SK-N-SH (cell line): ENCODE measurements at regions not wholly inside any gene's neighbourhood (a gene's known extent, or its start where the extent isn't known, plus 50 kb on each side); places are given as distances from the start of the nearest gene placed in this dataset.

Experiments
- CTCF ChIA-PET: fragments of 300-600, 350-600 bp; formaldehyde crosslinking; extraction: SDS; loops from one replicate; lab custom pipeline; 2021; lab: Yijun Ruan, JAX
- POLR2A ChIA-PET: fragments of 350-600 bp; sonication (Branson Sonifier 250); formaldehyde crosslinking; extraction: SDS; loops from one replicate; lab custom pipeline; 2020; ENCODE audit warnings: antibody characterized with exemption, inconsistent platforms; lab: Yijun Ruan, JAX
- DNase-seq: peaks from one replicate; pipeline ENCODE4 v3.0.0; 2012
- H2AFZ ChIP-seq: fragments of 200-600 bp; sonication (generic); 2 replicates; pipeline ENCODE4 v1.8.1; 2016; ENCODE audit warnings: antibody characterized with exemption, mild to moderate bottlenecking, low read depth
- H3F3A ChIP-seq: fragments of 200-600 bp; sonication (generic); replicated peaks from 2 replicates; pipeline ENCODE3; 2016; ENCODE audit warnings: antibody characterized with exemption, mild to moderate bottlenecking; ENCODE audit not compliant: insufficient read depth
- H3K27ac ChIP-seq, 2 experiments: fragments of 200-500 bp in 1 of 2; fragments of 200-600 bp in 1 of 2; sonication (Bioruptor generic) in 1 of 2; sonication (generic), shearing (Covaris generic) in 1 of 2; 2 replicates each; pipeline versions ENCODE4 v1.5.1 to v1.6.1; 2014 to 2016; ENCODE audit warnings: low read depth in 2 of 2, inconsistent platforms in 1 of 2, low read length in 1 of 2, mild to moderate bottlenecking in 1 of 2, mixed read lengths in 1 of 2
- H3K27me3 ChIP-seq: fragments of 200-600 bp; sonication (generic), shearing (Covaris generic); 2 replicates; pipeline ENCODE4 v1.6.1; 2016; ENCODE audit warnings: mixed run types; ENCODE audit not compliant: insufficient read depth
- H3K36me3 ChIP-seq, 2 experiments: fragments of 200-500 bp in 1 of 2; fragments of 200-600 bp in 1 of 2; sonication (Bioruptor generic) in 1 of 2; sonication (generic) in 1 of 2; replicated peaks in 1 of 2; 2 replicates each; pipeline versions ENCODE3 to v1.5.1; 2014 to 2016; ENCODE audit warnings: low read length in 1 of 2, mild to moderate bottlenecking in 1 of 2; ENCODE audit not compliant: insufficient read depth in 2 of 2, control insufficient read depth in 1 of 2
- H3K4me1 ChIP-seq, 2 experiments: fragments of 200-500 bp in 1 of 2; fragments of 200-600 bp in 1 of 2; sonication (Bioruptor generic) in 1 of 2; sonication (generic), shearing (Covaris generic) in 1 of 2; 2 replicates each; pipeline versions ENCODE4 v1.5.1 to v1.6.1; 2014 to 2016; ENCODE audit warnings: low read depth in 1 of 2, low read length in 1 of 2, mixed run types in 1 of 2; ENCODE audit not compliant: insufficient read depth in 2 of 2, control insufficient read depth in 1 of 2
- H3K4me2 ChIP-seq: fragments of 200-600 bp; sonication (generic), shearing (Covaris generic); 2 replicates; pipeline ENCODE4 v1.6.1; 2017; ENCODE audit warnings: mixed run types
- H3K4me3 ChIP-seq, 2 experiments: fragments of 200-500 bp in 1 of 2; fragments of 200-600 bp in 1 of 2; sonication (Bioruptor generic) in 1 of 2; sonication (generic), shearing (Covaris generic) in 1 of 2; 2 replicates each; pipeline versions ENCODE4 v1.5.1 to v1.8.1; 2014 to 2016; ENCODE audit warnings: low read depth in 2 of 2, inconsistent platforms in 1 of 2, low read length in 1 of 2, mild to moderate bottlenecking in 1 of 2, mixed read lengths in 1 of 2, moderate library complexity in 1 of 2
- H3K79me2 ChIP-seq: fragments of 200-600 bp; sonication (generic); 2 replicates; pipeline ENCODE4 v1.8.1; 2017; ENCODE audit warnings: mild to moderate bottlenecking; ENCODE audit not compliant: insufficient read depth
- H3K9ac ChIP-seq: fragments of 200-600 bp; sonication (generic); 2 replicates; pipeline ENCODE4 v1.6.1; 2017; ENCODE audit warnings: mixed run types
- H3K9me2 ChIP-seq: fragments of 200-600 bp; sonication (generic); 2 replicates; pipeline ENCODE4 v1.6.1; 2017; ENCODE audit warnings: mixed run types
- H3K9me3 ChIP-seq: fragments of 200-600 bp; sonication (generic); 2 replicates; pipeline ENCODE4 v1.6.1; 2017; ENCODE audit warnings: mixed run types, mild to moderate bottlenecking, moderate library complexity
- H4K20me1 ChIP-seq: fragments of 200-600 bp; sonication (generic); 2 replicates; pipeline ENCODE4 v1.6.1; 2017; ENCODE audit warnings: mild to moderate bottlenecking, mixed run types; ENCODE audit not compliant: insufficient read depth
- EZH2phosphoT487 ChIP-seq: fragments of 200-600 bp; sonication (generic); IDR thresholded peaks from 2 replicates; pipeline ENCODE4 v1.6.1; 2017; ENCODE audit warnings: low read depth, mixed run types, mild to moderate bottlenecking, antibody characterized with exemption, moderate library complexity, borderline replicate concordance
- FOSL2 ChIP-seq: IDR thresholded peaks from 2 replicates; pipeline ENCODE4 v1.4.0; 2012; ENCODE audit warnings: low read depth, mild to moderate bottlenecking, moderate library complexity, borderline replicate concordance
- FOXM1 ChIP-seq: IDR thresholded peaks from 2 replicates; pipeline ENCODE4 v1.4.0; 2012; ENCODE audit warnings: low read depth, mild to moderate bottlenecking
- JUND ChIP-seq: IDR thresholded peaks from 2 replicates; pipeline ENCODE4 v1.4.0; 2012
- MXI1 ChIP-seq: IDR thresholded peaks from 2 replicates; pipeline ENCODE4 v1.6.1; 2012; ENCODE audit warnings: mild to moderate bottlenecking, low read depth, low read length, improper control_type of control experiment
- RAD21 ChIP-seq: IDR thresholded peaks from 2 replicates; pipeline ENCODE4 v1.6.1; 2012; ENCODE audit warnings: mild to moderate bottlenecking, low read length
- RFX5 ChIP-seq: IDR thresholded peaks from 2 replicates; pipeline ENCODE4 v1.6.1; 2012; ENCODE audit warnings: mild to moderate bottlenecking, improper control_type of control experiment, low read length
- SIN3A ChIP-seq: IDR thresholded peaks from 2 replicates; pipeline ENCODE4 v1.6.1; 2012; ENCODE audit warnings: low read depth, mild to moderate bottlenecking, low read length, moderate library complexity, borderline replicate concordance
- SMC3 ChIP-seq: IDR thresholded peaks from 2 replicates; pipeline ENCODE4 v1.6.1; 2012; ENCODE audit warnings: low read depth, low read length, improper control_type of control experiment
- WGBS: methylation state at CpG from one replicate; pipeline ENCODE4 v1.1.6; 2017; ENCODE audit warnings: low lambda C conversion rate; 5-methylcytosine and 5-hydroxymethylcytosine counted together
- TF ChIP-seq, protein P1 (sequence below): fragments of 150-350 bp; IDR thresholded peaks from 2 replicates; pipeline ENCODE4 v1.6.1; 2017; ENCODE audit warnings: antibody characterized with exemption, low read length, low read depth, borderline replicate concordance

DNA sequence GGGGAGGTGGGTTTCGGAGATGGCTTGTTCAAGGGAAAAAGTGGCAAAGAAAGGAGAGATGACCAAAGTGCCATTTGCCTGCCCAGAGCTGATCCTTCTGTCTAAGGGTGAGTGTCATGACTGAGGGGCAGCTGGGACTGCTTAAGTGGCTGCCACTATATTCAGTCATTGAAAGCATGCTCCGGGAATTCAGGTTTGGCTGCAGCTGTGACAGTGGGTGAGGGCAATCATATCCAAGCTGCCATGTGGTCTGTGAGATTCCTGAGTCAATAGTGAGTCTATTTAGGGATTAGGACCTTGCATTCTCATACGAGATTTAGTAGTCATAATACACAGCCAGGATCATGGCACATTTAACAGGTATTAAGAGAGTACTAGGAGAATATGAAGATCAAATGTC is 138.8 kb upstream of the BANK1 start:
- H3K4me3 ChIP-seq = no peak overlapping the region
- no peak overlapping the region for H3K4me2 ChIP-seq
- H3K27me3 ChIP-seq = no peaks in the 10 kb centered on the region
- TF ChIP-seq SMC3 = no peak
- CTCF ChIA-PET = no interaction called here
- no peak for DNase-seq
- H3K4me1 ChIP-seq = peaks cover 0 to 2% of the 10 kb centered on the region in 2 experiments; a peak in 1 of 4 replicates
- POLR2A ChIA-PET = no interaction called here
- no peak overlapping the region for H3K27ac ChIP-seq
- no peaks in the 10 kb centered on the region for H3K9me2 ChIP-seq
- H4K20me1 ChIP-seq = no peaks in the 10 kb centered on the region
- no peaks in the 10 kb centered on the region for H3F3A ChIP-seq
- no peak overlapping the region for H2AFZ ChIP-seq
- WGBS = 85% methylated on average over 3 of the region's 3 CpGs
- no peaks in the 10 kb centered on the region for H3K36me3 ChIP-seq
- H3K9me3 ChIP-seq = no peaks in the 10 kb centered on the region
- no peak overlapping the region for H3K9ac ChIP-seq
- H3K79me2 ChIP-seq = no peaks in the 10 kb centered on the region

DNA sequence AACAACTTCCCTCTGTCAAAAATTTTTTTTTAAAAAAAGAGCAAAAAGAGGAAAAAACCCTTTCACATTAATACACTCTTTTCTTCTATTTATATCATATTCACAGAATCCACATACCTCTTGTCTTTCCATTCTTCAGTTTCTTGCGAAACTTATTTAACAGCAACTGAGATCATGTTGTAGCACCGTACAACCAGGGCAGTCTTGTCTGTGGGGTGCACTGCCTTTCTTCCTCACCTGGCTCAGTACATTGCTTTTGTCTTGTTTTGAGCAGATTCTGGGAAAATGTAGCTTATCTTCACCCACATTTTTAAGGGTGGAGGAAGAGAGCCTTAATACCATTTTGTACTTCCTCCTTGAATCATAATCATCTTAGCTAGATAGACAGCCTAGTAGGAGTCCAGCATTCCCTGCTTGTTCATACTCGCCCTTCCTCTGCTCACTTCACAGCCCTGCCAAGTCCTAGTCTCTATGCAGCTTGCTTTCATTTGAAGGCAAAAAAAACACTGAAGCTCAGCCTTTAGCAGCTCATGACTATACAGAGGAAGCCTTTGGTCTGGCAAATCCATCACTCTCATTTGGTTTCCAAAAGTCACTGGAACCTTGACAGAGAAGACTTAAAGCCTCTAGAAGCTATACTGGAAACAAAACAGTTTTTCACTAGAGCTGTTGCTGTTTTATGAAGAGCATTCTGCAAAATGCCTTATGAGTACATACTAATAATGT is 140.6 kb upstream of the BANK1 start:
- no peak overlapping the region for H3K9ac ChIP-seq
- no peak overlapping the region for H2AFZ ChIP-seq
- CTCF ChIA-PET = interaction anchor here (1.2 kb wide), 1 partner anchor 10 kb away, joined by 3 read pairs; no protein-coding TSS in a partner anchor
- H3K4me3 ChIP-seq = no peak overlapping the region
- no peaks in the 10 kb centered on the region for H3K9me2 ChIP-seq
- H3K4me1 ChIP-seq = peaks cover 0 to 3% of the 10 kb centered on the region in 2 experiments; a peak in 1 of 4 replicates
- H3K79me2 ChIP-seq = no peaks in the 10 kb centered on the region
- no peaks in the 10 kb centered on the region for H3K36me3 ChIP-seq
- H4K20me1 ChIP-seq = no peaks in the 10 kb centered on the region
- no peaks in the 10 kb centered on the region for H3F3A ChIP-seq
- 92% methylated on average over 3 of the region's 3 CpGs for WGBS
- TF ChIP-seq RFX5 (no peak), SMC3 (no peak), SIN3A (no peak)
- TF ChIP-seq, protein P1, sequence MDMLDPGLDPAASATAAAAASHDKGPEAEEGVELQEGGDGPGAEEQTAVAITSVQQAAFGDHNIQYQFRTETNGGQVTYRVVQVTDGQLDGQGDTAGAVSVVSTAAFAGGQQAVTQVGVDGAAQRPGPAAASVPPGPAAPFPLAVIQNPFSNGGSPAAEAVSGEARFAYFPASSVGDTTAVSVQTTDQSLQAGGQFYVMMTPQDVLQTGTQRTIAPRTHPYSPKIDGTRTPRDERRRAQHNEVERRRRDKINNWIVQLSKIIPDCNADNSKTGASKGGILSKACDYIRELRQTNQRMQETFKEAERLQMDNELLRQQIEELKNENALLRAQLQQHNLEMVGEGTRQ = no peak
- H3K27me3 ChIP-seq = no peaks in the 10 kb centered on the region
- no peaks in the 10 kb centered on the region for H3K9me3 ChIP-seq
- DNase-seq = no peak
- H3K27ac ChIP-seq = no peak overlapping the region
- no peak overlapping the region for H3K4me2 ChIP-seq
- POLR2A ChIA-PET = no interaction called here

DNA sequence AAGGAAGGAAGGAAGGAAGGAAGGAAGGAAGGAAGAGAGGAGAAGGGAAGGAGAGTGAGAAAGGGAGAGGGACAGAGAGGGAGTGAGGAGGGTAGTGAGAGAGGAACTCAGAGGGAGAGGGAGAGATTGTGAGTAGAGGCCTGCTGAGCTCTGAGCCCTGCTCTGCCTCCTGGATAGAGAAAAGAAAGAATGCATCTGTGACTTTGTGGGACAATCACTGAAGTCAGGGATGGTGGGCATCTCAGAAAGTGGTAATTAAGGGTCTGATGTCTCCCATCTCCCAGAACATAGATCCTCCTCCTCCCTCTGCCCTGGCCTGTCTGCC is 142.9 kb upstream of the BANK1 start:
- Histone ChIP-seq H3K4me1 (peaks cover 0 to 3% of the 10 kb centered on the region in 2 experiments; a peak in 1 of 4 replicates), H3K27me3 (no peaks in the 10 kb centered on the region), H3K36me3 (no peaks in the 10 kb centered on the region), H3K9me2 (no peaks in the 10 kb centered on the region), H3K4me3 (no peak overlapping the region), H3K9me3 (no peaks in the 10 kb centered on the region), H3K9ac (no peak overlapping the region), H3K79me2 (no peaks in the 10 kb centered on the region)
- no peak for DNase-seq
- ChIA-PET CTCF (no interaction called here), POLR2A (no interaction called here)
- TF ChIP-seq EZH2phosphoT487 (no peak), JUND (no peak), FOXM1 (no peak), RAD21 (no peak), MXI1 (no peak), SMC3 (no peak), FOSL2 (no peak)
- TF ChIP-seq, all 33 proteins: peak for 0
- Histone ChIP-seq H3K27ac (no peak overlapping the region), H3K4me2 (no peak overlapping the region), H2AFZ (no peak overlapping the region), H4K20me1 (no peaks in the 10 kb centered on the region), H3F3A (no peaks in the 10 kb centered on the region)
